Activated CD8-positive, alpha-beta memory T cell treated with anti-CD3 and anti-CD28 coated beads for 4 hours (primary cell): ENCODE measurements at regions not wholly inside any gene's neighbourhood (a gene's known extent, or its start where the extent isn't known, plus 50 kb on each side); places are given as distances from the start of the nearest gene placed in this dataset.
A peak's percentile ranks its signal among the peaks of the same experiment; 100 is the strongest.
"Not testable (repeated sequence)": the region's sequence is repeated elsewhere in the genome, so short reads cannot be mapped to it uniquely, and the experiment has no call there.

Source experiments
- DNase-seq, 2 donors: peaks; one replicate each; pipeline ENCODE4 v3.0.0-alpha.2; 2020; ENCODE audit warnings: low read depth in 2 of 2

GRCh38 chr6:15904651-15905376 is 224.1 kb upstream of the MYLIP start:
- no peak for DNase-seq

- no peak for DNase-seq
Measured at GRCh38 chr6:15901141-15902115, 227.5 kb upstream of the MYLIP start.

- no peak for DNase-seq
Measured at GRCh38 chr6:15898693-15899092, 230.2 kb upstream of the MYLIP start.

- DNase-seq: no peak
Measured at GRCh38 chr6:15897063-15897876, 231.6 kb upstream of the MYLIP start.

GRCh38 chr6:15894973-15895725 is 232.3 kb upstream of the DTNBP1 start:
- no peak for DNase-seq

GRCh38 chr6:15893556-15894253 is 230.9 kb upstream of the DTNBP1 start:
- DNase-seq: no peak

- DNase-seq: no peak
Measured at GRCh38 chr6:15892369-15892768, 229.5 kb upstream of the DTNBP1 start.

GRCh38 chr6:15888798-15889772 is 226.3 kb upstream of the DTNBP1 start:
- DNase-seq: no peak

GRCh38 chr6:15887491-15888461 is 224.9 kb upstream of the DTNBP1 start:
- no peak for DNase-seq

- DNase-seq: no peak
Measured at GRCh38 chr6:15885624-15886023, 222.8 kb upstream of the DTNBP1 start.

GRCh38 chr6:15883593-15883992 is 220.8 kb upstream of the DTNBP1 start:
- not testable (repeated sequence) for DNase-seq

- no peak for DNase-seq
Measured at GRCh38 chr6:15882915-15883314, 220.1 kb upstream of the DTNBP1 start.

GRCh38 chr6:15882345-15882744 is 219.5 kb upstream of the DTNBP1 start:
- DNase-seq: no peak

- no peak for DNase-seq
Measured at GRCh38 chr6:15881150-15881549, 218.3 kb upstream of the DTNBP1 start.

GRCh38 chr6:15880262-15880973 is 217.6 kb upstream of the DTNBP1 start:
- DNase-seq: no peak

GRCh38 chr6:15879371-15880261 is 216.8 kb upstream of the DTNBP1 start:
- DNase-seq: peak; percentile 5 to 6

GRCh38 chr6:15877231-15877630 is 214.4 kb upstream of the DTNBP1 start:
- DNase-seq: no peak
